COLO829 (cell line): ENCODE measurements at regions not wholly inside any gene's neighbourhood (a gene's known extent, or its start where the extent isn't known, plus 50 kb on each side); places are given as distances from the start of the nearest gene placed in this dataset.

Experiments
- DNase-seq: peaks from one replicate; pipeline ENCODE4 v3.0.0; 2012; ENCODE audit warnings: low spot score

- no peak for DNase-seq
Observed at GRCh38 chr6:105814745-105815536, 271.2 kb upstream of the PRDM1 start.

GRCh38 chr6:105810922-105811482 lies 275.1 kb upstream of the PRDM1 start:
- no peak for DNase-seq

GRCh38 chr6:105810105-105810921 lies 275.8 kb upstream of the PRDM1 start:
- peak; percentile 79 for DNase-seq

- DNase-seq: no peak
Observed at GRCh38 chr6:105808571-105808970, 277.6 kb upstream of the PRDM1 start.

GRCh38 chr6:105807905-105808304 lies 278.2 kb upstream of the PRDM1 start:
- DNase-seq: no peak

GRCh38 chr6:105806486-105806920 lies 279.6 kb upstream of the PRDM1 start:
- no peak for DNase-seq

GRCh38 chr6:105805501-105806023 lies 280.6 kb upstream of the PRDM1 start:
- DNase-seq: no peak

- DNase-seq: no peak
Observed at GRCh38 chr6:105804424-105804823, 281.7 kb upstream of the PRDM1 start.

GRCh38 chr6:105804000-105804399 lies 282.1 kb upstream of the PRDM1 start:
- DNase-seq: no peak

- DNase-seq: no peak
Observed at GRCh38 chr6:105803442-105803841, 282.7 kb upstream of the PRDM1 start.

- no peak for DNase-seq
Observed at GRCh38 chr6:105802703-105803102, 283.4 kb upstream of the PRDM1 start.

GRCh38 chr6:105800871-105801270 lies 285.3 kb upstream of the PRDM1 start:
- DNase-seq: no peak

- DNase-seq: no peak
Observed at GRCh38 chr6:105800398-105800797, 285.7 kb upstream of the PRDM1 start.

GRCh38 chr6:105799056-105799455 lies 287.1 kb upstream of the PRDM1 start:
- no peak for DNase-seq

GRCh38 chr6:105797983-105798453 lies 288.1 kb upstream of the PRDM1 start:
- no peak for DNase-seq

GRCh38 chr6:105797286-105797979 lies 288.7 kb upstream of the PRDM1 start:
- no peak for DNase-seq

- no peak for DNase-seq
Observed at GRCh38 chr6:105795913-105796517, 290.1 kb upstream of the PRDM1 start.

- no peak for DNase-seq
Observed at GRCh38 chr6:105795366-105795765, 290.8 kb upstream of the PRDM1 start.

- no peak for DNase-seq
Observed at GRCh38 chr6:105794870-105795269, 291.3 kb upstream of the PRDM1 start.

- DNase-seq: no peak
Observed at GRCh38 chr6:105794239-105794638, 291.9 kb upstream of the PRDM1 start.

- no peak for DNase-seq
Observed at GRCh38 chr6:105793130-105793529, 293.0 kb upstream of the PRDM1 start.
